ENCODE measurements at regions not wholly inside any gene's neighbourhood (a gene's known extent, or its start where the extent isn't known, plus 50 kb on each side); places are given as distances from the start of the nearest gene placed in this dataset.

DNA sequence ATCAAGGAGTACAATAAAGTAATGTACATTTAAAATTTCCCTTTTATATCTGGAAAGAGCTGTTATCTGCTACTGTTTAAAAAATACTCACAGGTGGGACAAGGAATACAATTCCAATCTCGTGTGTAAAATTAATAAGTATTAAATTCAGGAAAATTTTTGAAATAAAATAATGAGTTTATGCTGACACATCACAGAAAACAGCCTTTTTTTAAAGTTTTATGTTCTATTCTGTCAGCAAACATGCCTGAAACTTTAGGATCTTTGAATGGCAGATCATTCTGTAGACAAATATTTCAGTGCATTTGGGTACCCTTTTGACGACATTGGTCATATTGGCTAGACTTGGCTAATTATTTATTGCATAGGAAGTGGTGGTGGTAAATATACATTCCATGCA lies 254.4 kb upstream of the ETAA1 start:
- H2BK120ac ChIP-seq (ENCODE audit: low read depth, low read length, poor library complexity, severe bottlenecking), result no peak overlapping the region
- H3K4ac ChIP-seq (ENCODE audit: low read depth, low read length), result no peak overlapping the region
- no peak overlapping the region for H2BK12ac ChIP-seq (ENCODE audit: insufficient read length, low read depth, low read length)
- no peak overlapping the region for H2BK15ac ChIP-seq (ENCODE audit: low read depth, low read length)
- H2BK5ac ChIP-seq (ENCODE audit: insufficient read length, low read length), result no peak overlapping the region
- H3K9ac ChIP-seq (ENCODE audit: extremely low read depth, insufficient read length, low read length), result no peak overlapping the region
- H4K8ac ChIP-seq (replicated peaks; ENCODE audit: insufficient read length, low read depth, low read length), result no peak overlapping the region
- DNase-seq, result no peak
- H3K14ac ChIP-seq (ENCODE audit: insufficient read depth, low read length), result no peak overlapping the region
- no peaks in the 10 kb centered on the region for H3K79me1 ChIP-seq (ENCODE audit: insufficient read depth, low read depth, low read length, poor library complexity, severe bottlenecking)
- H3K79me2 ChIP-seq (ENCODE audit: insufficient read depth, low read length), result no peaks in the 10 kb centered on the region
- H4K91ac ChIP-seq (ENCODE audit: insufficient read length, low read depth, low read length), result no peak overlapping the region
- no peak overlapping the region for H2AFZ ChIP-seq (ENCODE audit: low read length)
- no peak overlapping the region for H3T11ph ChIP-seq (ENCODE audit: low read length)
- no peak for TF ChIP-seq CTCF (conservative IDR thresholded peaks at IDR 0.05)
- H3K18ac ChIP-seq (ENCODE audit: insufficient read length, low read depth, low read length), result no peak overlapping the region
- H3K56ac ChIP-seq (ENCODE audit: insufficient read length, low read depth, low read length), result no peak overlapping the region
- no peak overlapping the region for H2BK20ac ChIP-seq (ENCODE audit: low read depth, low read length, poor library complexity, severe bottlenecking)
- H2AK5ac ChIP-seq (ENCODE audit: insufficient read length, low read length), result no peak overlapping the region
- H3K23me2 ChIP-seq (ENCODE audit: insufficient read length, low read depth, low read length, poor library complexity, severe bottlenecking), result no peaks in the 10 kb centered on the region
- H3K4me1 ChIP-seq (ENCODE audit: insufficient read depth, low read length), result no peaks in the 10 kb centered on the region
- no peaks in the 10 kb centered on the region for H3K27me3 Mint-ChIP-seq (ENCODE audit: low read depth)
- H3K23ac ChIP-seq (ENCODE audit: insufficient read length, low read depth, low read length), result no peak overlapping the region
- no peaks in the 10 kb centered on the region for H4K20me1 ChIP-seq (ENCODE audit: control insufficient read depth, insufficient read depth, insufficient read length)
- H3K27me3 ChIP-seq (ENCODE audit: insufficient read depth, low read length), result no peaks in the 10 kb centered on the region
- H3K9me3 Mint-ChIP-seq, result no peaks in the 10 kb centered on the region
- no peak overlapping the region for H3K4me3 Mint-ChIP-seq
- WGBS (ENCODE audit: extremely low coverage, insufficient read length, low lambda C conversion rate), result no CpG with 5 or more reads among the region's 2 CpGs
- H3K36me3 Mint-ChIP-seq (ENCODE audit: insufficient read depth in 1 of 3, low read depth in 3 of 3), result no peaks in the 10 kb centered on the region
- no peak overlapping the region for H3K27ac ChIP-seq (ENCODE audit: insufficient read length, low read depth, low read length)
- H3K9me3 ChIP-seq (ENCODE audit: control insufficient read depth, low read depth, low read length), result no peaks in the 10 kb centered on the region
- H4K5ac ChIP-seq (ENCODE audit: insufficient read length, low read depth, low read length), result no peak overlapping the region
- no peak overlapping the region for H3K27ac Mint-ChIP-seq
- H3K4me2 ChIP-seq (ENCODE audit: insufficient read depth, insufficient read length, low read length), result no peak overlapping the region
- H3K4me1 Mint-ChIP-seq, result no peaks in the 10 kb centered on the region

All from H9 (cell line).